ENCODE measurements at regions not wholly inside any gene's neighbourhood (a gene's known extent, or its start where the extent isn't known, plus 50 kb on each side); places are given as distances from the start of the nearest gene placed in this dataset.

- TF ChIP-seq SPI1 (IDR thresholded peaks at IDR 0.05; ENCODE audit: borderline replicate concordance, low read depth) (no peak), CTCF (IDR thresholded peaks at IDR 0.05; ENCODE audit: insufficient read depth, low read length) (no peak), GABPA (IDR thresholded peaks at IDR 0.05; ENCODE audit: low read depth) (no peak), REST (IDR thresholded peaks at IDR 0.05; ENCODE audit: insufficient replicate concordance, low read depth) (no peak), POLR2AphosphoS5 (IDR thresholded peaks at IDR 0.05; ENCODE audit: low read depth) (no peak)
- H3K27ac ChIP-seq (replicated peaks): no peak overlapping the region
- no peak for DNase-seq (ENCODE audit: low read depth in 1 of 2, low spot score in 1 of 2)
- no peak overlapping the region for H3K4me3 ChIP-seq (replicated peaks; ENCODE audit: insufficient read depth, low read length)
- H3K27me3 ChIP-seq (ENCODE audit: insufficient read depth, poor library complexity, severe bottlenecking): no peaks in the 10 kb centered on the region
Observed at GRCh38 chr6:90432041-90432775, 135.6 kb upstream of the BACH2 start.

- no peak for DNase-seq (ENCODE audit: low read depth in 1 of 2, low spot score in 1 of 2)
- Histone ChIP-seq H3K4me3 (replicated peaks; ENCODE audit: insufficient read depth, low read length) (no peak overlapping the region), H3K27ac (replicated peaks) (no peak overlapping the region), H3K27me3 (ENCODE audit: insufficient read depth, poor library complexity, severe bottlenecking) (no peaks in the 10 kb centered on the region)
- TF ChIP-seq REST (IDR thresholded peaks at IDR 0.05; ENCODE audit: insufficient replicate concordance, low read depth) (no peak), CTCF (IDR thresholded peaks at IDR 0.05; ENCODE audit: insufficient read depth, low read length) (no peak), SPI1 (IDR thresholded peaks at IDR 0.05; ENCODE audit: borderline replicate concordance, low read depth) (no peak), POLR2AphosphoS5 (IDR thresholded peaks at IDR 0.05; ENCODE audit: low read depth) (no peak), GABPA (IDR thresholded peaks at IDR 0.05; ENCODE audit: low read depth) (no peak)
Observed at GRCh38 chr6:90431576-90431975, 134.9 kb upstream of the BACH2 start.

GRCh38 chr6:90429713-90430112 lies 133.1 kb upstream of the BACH2 start:
- no peak overlapping the region for H3K4me3 ChIP-seq (replicated peaks; ENCODE audit: insufficient read depth, low read length)
- H3K27ac ChIP-seq (replicated peaks): no peak overlapping the region
- H3K27me3 ChIP-seq (ENCODE audit: insufficient read depth, poor library complexity, severe bottlenecking): no peaks in the 10 kb centered on the region
- DNase-seq (ENCODE audit: low read depth in 1 of 2, low spot score in 1 of 2): no peak
- TF ChIP-seq GABPA (IDR thresholded peaks at IDR 0.05; ENCODE audit: low read depth): no peak
- TF ChIP-seq CTCF (IDR thresholded peaks at IDR 0.05; ENCODE audit: insufficient read depth, low read length): no peak
- TF ChIP-seq REST (IDR thresholded peaks at IDR 0.05; ENCODE audit: insufficient replicate concordance, low read depth): no peak
- no peak for TF ChIP-seq POLR2AphosphoS5 (IDR thresholded peaks at IDR 0.05; ENCODE audit: low read depth)
- no peak for TF ChIP-seq SPI1 (IDR thresholded peaks at IDR 0.05; ENCODE audit: borderline replicate concordance, low read depth)
